SU-DHL-6 (cell line): ENCODE measurements at regions not wholly inside any gene's neighbourhood (a gene's known extent, or its start where the extent isn't known, plus 50 kb on each side); places are given as distances from the start of the nearest gene placed in this dataset.

Source experiments
- H2AFZ ChIP-seq: fragments of 200-600 bp; sonication (generic); 2 replicates; pipeline ENCODE4 v1.6.1; 2014; ENCODE audit warnings: low read depth, mild to moderate bottlenecking, moderate library complexity, mixed read lengths, antibody characterized with exemption, low read length; ENCODE audit not compliant: severe bottlenecking
- H3F3A ChIP-seq: fragments of 200-600 bp; shearing (Covaris generic); 2 replicates; pipeline ENCODE4 v1.6.0; 2016; ENCODE audit warnings: antibody characterized with exemption, mild to moderate bottlenecking; ENCODE audit not compliant: insufficient read depth
- H3K27ac ChIP-seq: fragments of 200-600 bp; sonication (generic); 2 replicates; pipeline ENCODE4 v1.5.1; 2016; ENCODE audit warnings: low read depth, mild to moderate bottlenecking, low read length, moderate library complexity, mixed read lengths
- H3K27me3 ChIP-seq: fragments of 200-600 bp; sonication (generic), shearing (Covaris generic); 2 replicates; pipeline ENCODE4 v1.6.0; 2014; ENCODE audit warnings: mild to moderate bottlenecking, low read length
- H3K36me3 ChIP-seq: fragments of 200-600 bp; sonication (generic); 2 replicates; pipeline ENCODE4 v1.6.1; 2014; ENCODE audit warnings: mild to moderate bottlenecking, low read length, mixed read lengths
- H3K4me2 ChIP-seq: fragments of 300-600, 200-600 bp; shearing (Covaris generic), sonication (generic); 2 replicates; pipeline ENCODE4 v1.6.0; 2014; ENCODE audit warnings: low read length, low read depth, mild to moderate bottlenecking; ENCODE audit not compliant: poor library complexity, severe bottlenecking
- H3K4me3 ChIP-seq: fragments of 200-600 bp; sonication (generic); 2 replicates; pipeline ENCODE4 v1.5.1; 2014; ENCODE audit warnings: antibody characterized with exemption, low read length, mild to moderate bottlenecking, mixed read lengths; ENCODE audit not compliant: insufficient read depth, poor library complexity, severe bottlenecking
- H3K79me2 ChIP-seq: fragments of 200-600 bp; sonication (generic); 2 replicates; pipeline ENCODE4 v1.6.1; 2014; ENCODE audit warnings: mild to moderate bottlenecking, low read length, moderate library complexity; ENCODE audit not compliant: insufficient read depth
- H3K9ac ChIP-seq: fragments of 200-600 bp; sonication (generic); 2 replicates; pipeline ENCODE4 v1.7.0; 2014; ENCODE audit warnings: mild to moderate bottlenecking, low read length
- H3K9me2 ChIP-seq: fragments of 200-600 bp; sonication (generic); replicated peaks from 2 replicates; pipeline ENCODE4 v1.6.1; 2014; ENCODE audit warnings: low read length; ENCODE audit not compliant: insufficient read depth
- H3K9me3 ChIP-seq: fragments of 200-600 bp; sonication (generic); 2 replicates; pipeline ENCODE4 v1.6.1; 2014; ENCODE audit warnings: low read length, mixed read lengths; ENCODE audit not compliant: insufficient read depth
- H4K20me1 ChIP-seq: fragments of 200-600 bp; sonication (generic); 2 replicates; pipeline ENCODE4 v1.6.1; 2014; ENCODE audit warnings: low read depth, mild to moderate bottlenecking, antibody characterized with exemption, low read length, moderate library complexity, mixed read lengths
- CTCF ChIP-seq: fragments of 200-600 bp; sonication (generic); IDR thresholded peaks from one replicate; pipeline ENCODE4 v1.5.1; 2017; ENCODE audit warnings: antibody characterized with exemption, mild to moderate bottlenecking, low read length, moderate library complexity; ENCODE audit not compliant: insufficient read depth, poor library complexity, severe bottlenecking
- EZH2phosphoT487 ChIP-seq: fragments of 200-600 bp; sonication (generic), shearing (Covaris generic); conservative IDR thresholded peaks from 2 replicates; pipeline ENCODE4 v1.6.1; 2018; ENCODE audit warnings: mild to moderate bottlenecking, antibody characterized with exemption, low read length, moderate library complexity, mixed read lengths

GRCh38 chr4:80124246-80125211, 51.5 kb upstream of the ANTXR2 start:
- Histone ChIP-seq H2AFZ (no peak overlapping the region), H3K27ac (no peak overlapping the region), H3K9me3 (no peaks in the 10 kb centered on the region), H3K79me2 (no peaks in the 10 kb centered on the region), H3K9ac (no peak overlapping the region), H3F3A (no peaks in the 10 kb centered on the region), H4K20me1 (no peaks in the 10 kb centered on the region), H3K36me3 (no peaks in the 10 kb centered on the region), H3K27me3 (no peaks in the 10 kb centered on the region), H3K4me3 (no peak overlapping the region), H3K4me2 (no peak overlapping the region), H3K9me2 (no peaks in the 10 kb centered on the region)
- TF ChIP-seq CTCF (no peak), EZH2phosphoT487 (no peak)
